H9 (cell line): ENCODE measurements at regions not wholly inside any gene's neighbourhood (a gene's known extent, or its start where the extent isn't known, plus 50 kb on each side); places are given as distances from the start of the nearest gene placed in this dataset.

Experiments
- DNase-seq: peaks from one replicate; pipeline ENCODE4 v3.0.0-alpha.2; 2017
- H2AFZ ChIP-seq: one replicate; pipeline ENCODE4 v1.6.1; 2013; ENCODE audit warnings: mild to moderate bottlenecking, low read length, control low read depth, moderate library complexity
- H2AK5ac ChIP-seq: 2 replicates; pipeline ENCODE4 v1.6.1; 2013; ENCODE audit warnings: low read length, control low read depth, mixed read lengths; ENCODE audit not compliant: insufficient read length
- H2BK120ac ChIP-seq: one replicate; pipeline ENCODE4 v1.6.1; 2013; ENCODE audit warnings: low read depth, mild to moderate bottlenecking, low read length, control low read depth, inconsistent platforms; ENCODE audit not compliant: poor library complexity, severe bottlenecking
- H2BK12ac ChIP-seq: 2 replicates; pipeline ENCODE4 v1.6.1; 2013; ENCODE audit warnings: low read length, control low read depth, mixed read lengths, low read depth; ENCODE audit not compliant: insufficient read length
- H2BK15ac ChIP-seq: 2 replicates; pipeline ENCODE4 v1.6.1; 2013; ENCODE audit warnings: low read depth, low read length, control low read depth
- H2BK20ac ChIP-seq: one replicate; pipeline ENCODE4 v1.6.1; 2013; ENCODE audit warnings: low read depth, mild to moderate bottlenecking, low read length, control low read depth, inconsistent platforms; ENCODE audit not compliant: poor library complexity, severe bottlenecking
- H2BK5ac ChIP-seq: 2 replicates; pipeline ENCODE4 v1.6.1; 2013; ENCODE audit warnings: low read length, control low read depth, mixed read lengths; ENCODE audit not compliant: insufficient read length
- H3K14ac ChIP-seq: 2 replicates; pipeline ENCODE4 v1.6.1; 2013; ENCODE audit warnings: low read length, control low read depth; ENCODE audit not compliant: insufficient read depth
- H3K18ac ChIP-seq: 2 replicates; pipeline ENCODE4 v1.6.1; 2013; ENCODE audit warnings: low read depth, mild to moderate bottlenecking, mixed read lengths, low read length, control low read depth; ENCODE audit not compliant: insufficient read length
- H3K23ac ChIP-seq: 2 replicates; pipeline ENCODE4 v1.6.1; 2013; ENCODE audit warnings: low read length, control low read depth, mixed read lengths, low read depth; ENCODE audit not compliant: insufficient read length
- H3K23me2 ChIP-seq: 2 replicates; pipeline ENCODE4 v1.6.1; 2013; ENCODE audit warnings: low read depth, mild to moderate bottlenecking, mixed read lengths, low read length, control low read depth; ENCODE audit not compliant: insufficient read length, poor library complexity, severe bottlenecking
- H3K27ac ChIP-seq: 2 replicates; pipeline ENCODE4 v1.5.1; 2013; ENCODE audit warnings: low read length, control low read depth, mixed read lengths, low read depth; ENCODE audit not compliant: insufficient read length
- H3K27me3 ChIP-seq: 2 replicates; pipeline ENCODE4 v1.6.1; 2013; ENCODE audit warnings: low read length, control low read depth, inconsistent platforms; ENCODE audit not compliant: insufficient read depth
- H3K4ac ChIP-seq: 2 replicates; pipeline ENCODE4 v1.6.1; 2013; ENCODE audit warnings: low read depth, mild to moderate bottlenecking, control low read depth, inconsistent platforms, low read length, moderate library complexity
- H3K4me1 ChIP-seq: 2 replicates; pipeline ENCODE4 v1.6.1; 2013; ENCODE audit warnings: low read length, control low read depth, inconsistent platforms; ENCODE audit not compliant: insufficient read depth
- H3K4me2 ChIP-seq: 2 replicates; pipeline ENCODE4 v1.6.1; 2013; ENCODE audit warnings: low read length, control low read depth, mixed read lengths; ENCODE audit not compliant: insufficient read length, insufficient read depth
- H3K56ac ChIP-seq: 2 replicates; pipeline ENCODE4 v1.6.1; 2013; ENCODE audit warnings: low read depth, mild to moderate bottlenecking, mixed read lengths, low read length, control low read depth; ENCODE audit not compliant: insufficient read length
- H3K79me1 ChIP-seq: 2 replicates; pipeline ENCODE4 v1.6.1; 2013; ENCODE audit warnings: low read depth, mild to moderate bottlenecking, moderate library complexity, low read length, control low read depth, inconsistent platforms; ENCODE audit not compliant: insufficient read depth, poor library complexity, severe bottlenecking
- H3K79me2 ChIP-seq: 2 replicates; pipeline ENCODE4 v1.6.1; 2013; ENCODE audit warnings: low read length, control low read depth, inconsistent platforms; ENCODE audit not compliant: insufficient read depth
- H3K9ac ChIP-seq: 2 replicates; pipeline ENCODE4 v1.6.1; 2013; ENCODE audit warnings: low read length, control low read depth, mixed read lengths; ENCODE audit not compliant: insufficient read length; ENCODE audit errors: extremely low read depth
- H3K9me3 ChIP-seq: one replicate; pipeline ENCODE4 v1.6.1; 2013; ENCODE audit warnings: low read depth, low read length, inconsistent platforms; ENCODE audit not compliant: control insufficient read depth
- H3T11ph ChIP-seq: one replicate; pipeline ENCODE4 v1.6.1; 2013; ENCODE audit warnings: mild to moderate bottlenecking, low read length, control low read depth, inconsistent platforms
- H4K20me1 ChIP-seq: one replicate; pipeline ENCODE4 v1.6.1; 2013; ENCODE audit not compliant: control insufficient read depth, insufficient read length, insufficient read depth
- H4K5ac ChIP-seq: 2 replicates; pipeline ENCODE4 v1.6.1; 2013; ENCODE audit warnings: low read depth, mild to moderate bottlenecking, mixed read lengths, low read length, control low read depth; ENCODE audit not compliant: insufficient read length
- H4K8ac ChIP-seq: replicated peaks from 2 replicates; pipeline ENCODE4 v1.6.1; 2013; ENCODE audit warnings: low read length, control low read depth, mixed read lengths, low read depth; ENCODE audit not compliant: insufficient read length
- H4K91ac ChIP-seq: 2 replicates; pipeline ENCODE4 v1.6.1; 2013; ENCODE audit warnings: low read depth, mild to moderate bottlenecking, moderate library complexity, mixed read lengths, low read length, control low read depth; ENCODE audit not compliant: insufficient read length
- H3K27ac Mint-ChIP-seq, 3 experiments: 2 replicates in 2 of 3; 3 replicates in 1 of 3; pipeline ENCODE4 v1.8.0; 2020 to 2021; ENCODE audit warnings: mixed read lengths in 3 of 3, mild to moderate bottlenecking in 1 of 3, moderate library complexity in 1 of 3
- H3K27me3 Mint-ChIP-seq: 2 replicates; pipeline ENCODE4 v1.8.0; 2021; ENCODE audit warnings: low read depth, mild to moderate bottlenecking, moderate library complexity, mixed read lengths
- H3K36me3 Mint-ChIP-seq, 3 experiments: 2 replicates in 2 of 3; 3 replicates in 1 of 3; pipeline ENCODE4 v1.8.0; 2020 to 2021; ENCODE audit warnings: low read depth in 3 of 3, mixed read lengths in 3 of 3; ENCODE audit not compliant: insufficient read depth in 1 of 3
- H3K4me1 Mint-ChIP-seq, 2 experiments: 2 replicates each; pipeline ENCODE4 v1.8.0; 2020; ENCODE audit warnings: mixed read lengths in 2 of 2
- H3K4me3 Mint-ChIP-seq, 2 experiments: 2 replicates in 1 of 2; 3 replicates in 1 of 2; pipeline ENCODE4 v1.8.0; 2020 to 2021; ENCODE audit warnings: mild to moderate bottlenecking in 2 of 2, mixed read lengths in 2 of 2, moderate library complexity in 1 of 2
- H3K9me3 Mint-ChIP-seq, 2 experiments: 2 replicates in 1 of 2; 3 replicates in 1 of 2; pipeline ENCODE4 v1.8.0; 2020; ENCODE audit warnings: mild to moderate bottlenecking in 2 of 2, mixed read lengths in 2 of 2, moderate library complexity in 1 of 2
- CTCF ChIP-seq: fragments of 200-600 bp; sonication (generic); conservative IDR thresholded peaks from 3 replicates; pipeline ENCODE4 v1.8.0; 2021; ENCODE audit warnings: antibody characterized with exemption, mild to moderate bottlenecking
- WGBS: extraction: QIAGEN DNeasy Blood & Tissue Kit; methylation state at CpG from one replicate; pipeline ENCODE4 v1.1.7; 2013; ENCODE audit warnings: missing lambda C conversion rate, low lambda C conversion rate, mixed read lengths; ENCODE audit not compliant: insufficient read length; ENCODE audit errors: extremely low coverage; 5-methylcytosine and 5-hydroxymethylcytosine counted together

- Histone ChIP-seq H3K79me2 (no peaks in the 10 kb centered on the region), H4K91ac (no peak overlapping the region), H3K9ac (no peak overlapping the region), H3K4me2 (no peak overlapping the region), H3K4me1 (no peaks in the 10 kb centered on the region), H3K4ac (no peak overlapping the region), H4K8ac (no peak overlapping the region), H3K23ac (no peak overlapping the region), H3K27me3 (no peaks in the 10 kb centered on the region), H3K27ac (no peak overlapping the region), H3K23me2 (no peaks in the 10 kb centered on the region), H2BK5ac (no peak overlapping the region), H4K20me1 (no peaks in the 10 kb centered on the region), H2AFZ (no peak overlapping the region), H2BK120ac (no peak overlapping the region), H3K56ac (no peak overlapping the region), H2BK20ac (no peak overlapping the region), H3K18ac (no peak overlapping the region), H2BK12ac (no peak overlapping the region), H2AK5ac (no peak overlapping the region), H3K79me1 (no peaks in the 10 kb centered on the region), H3T11ph (no peak overlapping the region), H3K14ac (no peak overlapping the region), H4K5ac (no peak overlapping the region), H2BK15ac (no peak overlapping the region), H3K9me3 (no peaks in the 10 kb centered on the region)
- DNase-seq, result no peak
- TF ChIP-seq CTCF, result no peak
- H3K9me3 Mint-ChIP-seq, result peaks cover 2 to 3% of the 10 kb centered on the region in 2 experiments; a peak in 1 of 5 replicates
- H3K36me3 Mint-ChIP-seq, result no peaks in the 10 kb centered on the region
- H3K4me1 Mint-ChIP-seq, result peaks cover 0 to 4% of the 10 kb centered on the region in 2 experiments; a peak in 3 of 4 replicates
- H3K27me3 Mint-ChIP-seq, result no peaks in the 10 kb centered on the region
- no peak overlapping the region for H3K27ac Mint-ChIP-seq
- no peak overlapping the region for H3K4me3 Mint-ChIP-seq
- no CpG with 5 or more reads among the region's 1 CpG for WGBS
Measured at GRCh38 chr12:61974461-61974860, 285.7 kb upstream of the USP15 start.
